SK-N-SH (cell line): ENCODE measurements at regions not wholly inside any gene's neighbourhood (a gene's known extent, or its start where the extent isn't known, plus 50 kb on each side); places are given as distances from the start of the nearest gene placed in this dataset.

Experiments
- CTCF ChIA-PET: fragments of 300-600, 350-600 bp; formaldehyde crosslinking; extraction: SDS; loops from one replicate; lab custom pipeline; 2021; lab: Yijun Ruan, JAX
- POLR2A ChIA-PET: fragments of 350-600 bp; sonication (Branson Sonifier 250); formaldehyde crosslinking; extraction: SDS; loops from one replicate; lab custom pipeline; 2020; ENCODE audit warnings: antibody characterized with exemption, inconsistent platforms; lab: Yijun Ruan, JAX
- DNase-seq: peaks from one replicate; pipeline ENCODE4 v3.0.0; 2012
- H2AFZ ChIP-seq: fragments of 200-600 bp; sonication (generic); 2 replicates; pipeline ENCODE4 v1.8.1; 2016; ENCODE audit warnings: antibody characterized with exemption, mild to moderate bottlenecking, low read depth
- H3F3A ChIP-seq: fragments of 200-600 bp; sonication (generic); replicated peaks from 2 replicates; pipeline ENCODE3; 2016; ENCODE audit warnings: antibody characterized with exemption, mild to moderate bottlenecking; ENCODE audit not compliant: insufficient read depth
- H3K27ac ChIP-seq, 2 experiments: fragments of 200-500 bp in 1 of 2; fragments of 200-600 bp in 1 of 2; sonication (Bioruptor generic) in 1 of 2; sonication (generic), shearing (Covaris generic) in 1 of 2; 2 replicates each; pipeline versions ENCODE4 v1.5.1 to v1.6.1; 2014 to 2016; ENCODE audit warnings: low read depth in 2 of 2, inconsistent platforms in 1 of 2, low read length in 1 of 2, mild to moderate bottlenecking in 1 of 2, mixed read lengths in 1 of 2
- H3K27me3 ChIP-seq: fragments of 200-600 bp; sonication (generic), shearing (Covaris generic); 2 replicates; pipeline ENCODE4 v1.6.1; 2016; ENCODE audit warnings: mixed run types; ENCODE audit not compliant: insufficient read depth
- H3K36me3 ChIP-seq, 2 experiments: fragments of 200-500 bp in 1 of 2; fragments of 200-600 bp in 1 of 2; sonication (Bioruptor generic) in 1 of 2; sonication (generic) in 1 of 2; replicated peaks in 1 of 2; 2 replicates each; pipeline versions ENCODE3 to v1.5.1; 2014 to 2016; ENCODE audit warnings: low read length in 1 of 2, mild to moderate bottlenecking in 1 of 2; ENCODE audit not compliant: insufficient read depth in 2 of 2, control insufficient read depth in 1 of 2
- H3K4me1 ChIP-seq, 2 experiments: fragments of 200-500 bp in 1 of 2; fragments of 200-600 bp in 1 of 2; sonication (Bioruptor generic) in 1 of 2; sonication (generic), shearing (Covaris generic) in 1 of 2; 2 replicates each; pipeline versions ENCODE4 v1.5.1 to v1.6.1; 2014 to 2016; ENCODE audit warnings: low read depth in 1 of 2, low read length in 1 of 2, mixed run types in 1 of 2; ENCODE audit not compliant: insufficient read depth in 2 of 2, control insufficient read depth in 1 of 2
- H3K4me2 ChIP-seq: fragments of 200-600 bp; sonication (generic), shearing (Covaris generic); 2 replicates; pipeline ENCODE4 v1.6.1; 2017; ENCODE audit warnings: mixed run types
- H3K4me3 ChIP-seq, 2 experiments: fragments of 200-500 bp in 1 of 2; fragments of 200-600 bp in 1 of 2; sonication (Bioruptor generic) in 1 of 2; sonication (generic), shearing (Covaris generic) in 1 of 2; 2 replicates each; pipeline versions ENCODE4 v1.5.1 to v1.8.1; 2014 to 2016; ENCODE audit warnings: low read depth in 2 of 2, inconsistent platforms in 1 of 2, low read length in 1 of 2, mild to moderate bottlenecking in 1 of 2, mixed read lengths in 1 of 2, moderate library complexity in 1 of 2
- H3K79me2 ChIP-seq: fragments of 200-600 bp; sonication (generic); 2 replicates; pipeline ENCODE4 v1.8.1; 2017; ENCODE audit warnings: mild to moderate bottlenecking; ENCODE audit not compliant: insufficient read depth
- H3K9ac ChIP-seq: fragments of 200-600 bp; sonication (generic); 2 replicates; pipeline ENCODE4 v1.6.1; 2017; ENCODE audit warnings: mixed run types
- H3K9me2 ChIP-seq: fragments of 200-600 bp; sonication (generic); 2 replicates; pipeline ENCODE4 v1.6.1; 2017; ENCODE audit warnings: mixed run types
- H3K9me3 ChIP-seq: fragments of 200-600 bp; sonication (generic); 2 replicates; pipeline ENCODE4 v1.6.1; 2017; ENCODE audit warnings: mixed run types, mild to moderate bottlenecking, moderate library complexity
- H4K20me1 ChIP-seq: fragments of 200-600 bp; sonication (generic); 2 replicates; pipeline ENCODE4 v1.6.1; 2017; ENCODE audit warnings: mild to moderate bottlenecking, mixed run types; ENCODE audit not compliant: insufficient read depth
- CHD2 ChIP-seq: fragments of 150-350 bp; IDR thresholded peaks from 2 replicates; pipeline ENCODE4 v1.6.1; 2018; ENCODE audit warnings: low read length; ENCODE audit not compliant: partially characterized antibody
- EP300 ChIP-seq, 2 experiments: IDR thresholded peaks; 2 replicates each; pipeline versions ENCODE4 v1.4.0 to v1.6.1; 2012; ENCODE audit warnings: borderline replicate concordance in 1 of 2, low read depth in 1 of 2, low read length in 1 of 2
- EZH2phosphoT487 ChIP-seq: fragments of 200-600 bp; sonication (generic); IDR thresholded peaks from 2 replicates; pipeline ENCODE4 v1.6.1; 2017; ENCODE audit warnings: low read depth, mixed run types, mild to moderate bottlenecking, antibody characterized with exemption, moderate library complexity, borderline replicate concordance
- FOSL2 ChIP-seq: IDR thresholded peaks from 2 replicates; pipeline ENCODE4 v1.4.0; 2012; ENCODE audit warnings: low read depth, mild to moderate bottlenecking, moderate library complexity, borderline replicate concordance
- FOXM1 ChIP-seq: IDR thresholded peaks from 2 replicates; pipeline ENCODE4 v1.4.0; 2012; ENCODE audit warnings: low read depth, mild to moderate bottlenecking
- JUND ChIP-seq: IDR thresholded peaks from 2 replicates; pipeline ENCODE4 v1.4.0; 2012
- NFIC ChIP-seq: IDR thresholded peaks from 2 replicates; pipeline ENCODE4 v1.4.0; 2012; ENCODE audit warnings: borderline replicate concordance
- POLR2AphosphoS5 ChIP-seq: IDR thresholded peaks from 2 replicates; pipeline ENCODE4 v1.6.1; 2012; ENCODE audit warnings: low read depth, low read length
- RXRA ChIP-seq: IDR thresholded peaks from 2 replicates; pipeline ENCODE4 v1.4.0; 2012; ENCODE audit warnings: low read depth, mild to moderate bottlenecking, borderline replicate concordance
- SIN3A ChIP-seq: IDR thresholded peaks from 2 replicates; pipeline ENCODE4 v1.6.1; 2012; ENCODE audit warnings: low read depth, mild to moderate bottlenecking, low read length, moderate library complexity, borderline replicate concordance
- SMC3 ChIP-seq: IDR thresholded peaks from 2 replicates; pipeline ENCODE4 v1.6.1; 2012; ENCODE audit warnings: low read depth, low read length, improper control_type of control experiment
- TEAD4 ChIP-seq: IDR thresholded peaks from 2 replicates; pipeline ENCODE4 v1.4.0; 2012; ENCODE audit warnings: mild to moderate bottlenecking, borderline replicate concordance; ENCODE audit not compliant: insufficient read depth
- YY1 ChIP-seq: IDR thresholded peaks from 2 replicates; pipeline ENCODE4 v1.4.0; 2012; ENCODE audit warnings: low read depth, mild to moderate bottlenecking
- WGBS: methylation state at CpG from one replicate; pipeline ENCODE4 v1.1.6; 2017; ENCODE audit warnings: low lambda C conversion rate; 5-methylcytosine and 5-hydroxymethylcytosine counted together
- TF ChIP-seq, protein P1 (sequence below): IDR thresholded peaks from 2 replicates; pipeline ENCODE4 v1.4.0; 2012; ENCODE audit warnings: low read depth
- TF ChIP-seq, protein P2 (sequence below): IDR thresholded peaks from 2 replicates; pipeline ENCODE4 v1.6.1; 2012; ENCODE audit warnings: mild to moderate bottlenecking, low read depth, low read length, moderate library complexity
- TF ChIP-seq, protein P3 (sequence below): IDR thresholded peaks from 2 replicates; pipeline ENCODE4; 2012

DNA sequence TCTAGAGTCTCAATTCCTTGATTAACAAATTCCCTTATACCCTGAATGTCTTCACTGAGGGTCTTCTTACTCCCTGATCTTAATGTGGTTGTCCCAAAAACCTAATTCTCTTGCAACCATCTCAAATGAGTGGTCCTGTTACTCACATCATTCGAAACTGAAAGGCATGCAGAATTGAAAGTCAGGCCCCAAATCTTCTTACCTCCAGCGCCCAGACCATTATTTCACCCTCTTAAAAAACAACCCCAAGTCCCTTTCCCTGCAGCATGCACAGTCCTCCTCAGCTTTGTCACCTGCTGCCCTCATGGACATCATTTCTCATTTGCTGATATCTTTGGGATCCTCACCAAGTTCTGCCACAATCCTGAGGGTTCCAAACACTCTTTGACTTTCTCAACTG lies 230.1 kb downstream of the SEC16B start:
- Histone ChIP-seq H3F3A (no peaks in the 10 kb centered on the region), H3K9ac (no peak overlapping the region), H2AFZ (no peak overlapping the region), H3K4me2 (no peak overlapping the region), H3K9me3 (no peaks in the 10 kb centered on the region), H3K4me3 (no peak overlapping the region), H4K20me1 (no peaks in the 10 kb centered on the region), H3K9me2 (no peaks in the 10 kb centered on the region), H3K36me3 (no peaks in the 10 kb centered on the region), H3K4me1 (no peaks in the 10 kb centered on the region), H3K27me3 (no peaks in the 10 kb centered on the region), H3K27ac (no peak overlapping the region), H3K79me2 (no peaks in the 10 kb centered on the region)
- WGBS = 7% methylated on average over 2 of the region's 2 CpGs
- TF ChIP-seq TEAD4 (no peak), NFIC (no peak), FOXM1 (no peak), SMC3 (no peak), SIN3A (no peak)
- TF ChIP-seq, protein P1, sequence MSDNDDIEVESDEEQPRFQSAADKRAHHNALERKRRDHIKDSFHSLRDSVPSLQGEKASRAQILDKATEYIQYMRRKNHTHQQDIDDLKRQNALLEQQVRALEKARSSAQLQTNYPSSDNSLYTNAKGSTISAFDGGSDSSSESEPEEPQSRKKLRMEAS = no peak
- TF ChIP-seq, protein P2, sequence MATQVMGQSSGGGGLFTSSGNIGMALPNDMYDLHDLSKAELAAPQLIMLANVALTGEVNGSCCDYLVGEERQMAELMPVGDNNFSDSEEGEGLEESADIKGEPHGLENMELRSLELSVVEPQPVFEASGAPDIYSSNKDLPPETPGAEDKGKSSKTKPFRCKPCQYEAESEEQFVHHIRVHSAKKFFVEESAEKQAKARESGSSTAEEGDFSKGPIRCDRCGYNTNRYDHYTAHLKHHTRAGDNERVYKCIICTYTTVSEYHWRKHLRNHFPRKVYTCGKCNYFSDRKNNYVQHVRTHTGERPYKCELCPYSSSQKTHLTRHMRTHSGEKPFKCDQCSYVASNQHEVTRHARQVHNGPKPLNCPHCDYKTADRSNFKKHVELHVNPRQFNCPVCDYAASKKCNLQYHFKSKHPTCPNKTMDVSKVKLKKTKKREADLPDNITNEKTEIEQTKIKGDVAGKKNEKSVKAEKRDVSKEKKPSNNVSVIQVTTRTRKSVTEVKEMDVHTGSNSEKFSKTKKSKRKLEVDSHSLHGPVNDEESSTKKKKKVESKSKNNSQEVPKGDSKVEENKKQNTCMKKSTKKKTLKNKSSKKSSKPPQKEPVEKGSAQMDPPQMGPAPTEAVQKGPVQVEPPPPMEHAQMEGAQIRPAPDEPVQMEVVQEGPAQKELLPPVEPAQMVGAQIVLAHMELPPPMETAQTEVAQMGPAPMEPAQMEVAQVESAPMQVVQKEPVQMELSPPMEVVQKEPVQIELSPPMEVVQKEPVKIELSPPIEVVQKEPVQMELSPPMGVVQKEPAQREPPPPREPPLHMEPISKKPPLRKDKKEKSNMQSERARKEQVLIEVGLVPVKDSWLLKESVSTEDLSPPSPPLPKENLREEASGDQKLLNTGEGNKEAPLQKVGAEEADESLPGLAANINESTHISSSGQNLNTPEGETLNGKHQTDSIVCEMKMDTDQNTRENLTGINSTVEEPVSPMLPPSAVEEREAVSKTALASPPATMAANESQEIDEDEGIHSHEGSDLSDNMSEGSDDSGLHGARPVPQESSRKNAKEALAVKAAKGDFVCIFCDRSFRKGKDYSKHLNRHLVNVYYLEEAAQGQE = no peak
- TF ChIP-seq, protein P3, sequence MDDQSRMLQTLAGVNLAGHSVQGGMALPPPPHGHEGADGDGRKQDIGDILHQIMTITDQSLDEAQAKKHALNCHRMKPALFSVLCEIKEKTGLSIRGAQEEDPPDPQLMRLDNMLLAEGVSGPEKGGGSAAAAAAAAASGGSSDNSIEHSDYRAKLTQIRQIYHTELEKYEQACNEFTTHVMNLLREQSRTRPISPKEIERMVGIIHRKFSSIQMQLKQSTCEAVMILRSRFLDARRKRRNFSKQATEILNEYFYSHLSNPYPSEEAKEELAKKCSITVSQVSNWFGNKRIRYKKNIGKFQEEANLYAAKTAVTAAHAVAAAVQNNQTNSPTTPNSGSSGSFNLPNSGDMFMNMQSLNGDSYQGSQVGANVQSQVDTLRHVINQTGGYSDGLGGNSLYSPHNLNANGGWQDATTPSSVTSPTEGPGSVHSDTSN = no peak
- CTCF ChIA-PET = no interaction called here
- no peak for DNase-seq
- POLR2A ChIA-PET = interaction anchor here (0.7 kb wide), 1 partner anchor 84 kb away, joined by 4 read pairs; no protein-coding TSS in a partner anchor

DNA sequence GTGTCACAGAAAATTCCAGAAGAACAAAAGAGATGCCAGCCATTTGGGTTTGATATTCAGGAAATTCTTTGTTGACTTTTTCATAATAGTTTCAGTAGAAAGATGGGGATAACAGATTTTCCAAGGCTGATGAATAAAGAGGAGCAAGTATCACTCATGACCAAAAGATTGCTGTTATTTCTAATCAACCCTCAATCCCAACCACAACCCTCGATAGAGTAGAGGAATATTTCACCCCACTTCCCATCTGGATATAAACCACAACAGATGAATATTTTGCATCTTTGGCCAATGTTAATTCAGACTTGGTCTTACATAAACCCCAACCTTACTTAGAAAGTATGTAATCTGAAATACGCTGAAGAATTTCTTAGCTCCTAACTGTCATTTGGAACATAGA lies 232.4 kb downstream of the SEC16B start:
- POLR2A ChIA-PET = no interaction called here
- CTCF ChIA-PET = interaction anchor here (1.7 kb wide), 1 partner anchor 556 kb away, joined by 3 read pairs; no protein-coding TSS in a partner anchor
- Histone ChIP-seq H3K9ac (no peak overlapping the region), H3K4me1 (no peaks in the 10 kb centered on the region), H3K4me2 (no peak overlapping the region), H3K36me3 (no peaks in the 10 kb centered on the region), H3F3A (no peaks in the 10 kb centered on the region), H3K27ac (no peak overlapping the region), H3K79me2 (no peaks in the 10 kb centered on the region), H2AFZ (no peak overlapping the region), H3K27me3 (no peaks in the 10 kb centered on the region), H3K9me3 (no peaks in the 10 kb centered on the region), H4K20me1 (no peaks in the 10 kb centered on the region), H3K4me3 (no peak overlapping the region), H3K9me2 (no peaks in the 10 kb centered on the region)
- no peak for DNase-seq
- WGBS = 32% methylated on average over 2 of the region's 2 CpGs
- TF ChIP-seq YY1 = no peak
- no peak for TF ChIP-seq RXRA
- no peak for TF ChIP-seq FOSL2
- no peak for TF ChIP-seq CHD2
- TF ChIP-seq, protein P3 = no peak
- no peak for TF ChIP-seq SMC3
- TF ChIP-seq EZH2phosphoT487 = no peak
- TF ChIP-seq, protein P1 = no peak
- TF ChIP-seq JUND = no peak
- TF ChIP-seq, protein P2 = no peak
- TF ChIP-seq EP300 (IDR thresholded peaks at IDR 0.05; ENCODE audit: borderline replicate concordance in 1 of 2, low read depth in 1 of 2, low read length in 1 of 2) = no peak
- no peak for TF ChIP-seq POLR2AphosphoS5
